Occipital lobe (tissue), 1 donor: ENCODE measurements at regions not wholly inside any gene's neighbourhood (a gene's known extent, or its start where the extent isn't known, plus 50 kb on each side); places are given as distances from the start of the nearest gene placed in this dataset.
"Not testable (repeated sequence)": the region's sequence is repeated elsewhere in the genome, so short reads cannot be mapped to it uniquely, and the experiment has no call there.

ENCODE experiments used
- DNase-seq: peaks from one replicate; lab custom pipeline; 2025; lab: John Stamatoyannopoulos, UW

GRCh38 chr4:28277931-28278330, 1417.3 kb downstream of the STIM2 start:
- DNase-seq: no peak

- no peak for DNase-seq
Observed at GRCh38 chr4:28278676-28279075, 1418.0 kb downstream of the STIM2 start.

DNA sequence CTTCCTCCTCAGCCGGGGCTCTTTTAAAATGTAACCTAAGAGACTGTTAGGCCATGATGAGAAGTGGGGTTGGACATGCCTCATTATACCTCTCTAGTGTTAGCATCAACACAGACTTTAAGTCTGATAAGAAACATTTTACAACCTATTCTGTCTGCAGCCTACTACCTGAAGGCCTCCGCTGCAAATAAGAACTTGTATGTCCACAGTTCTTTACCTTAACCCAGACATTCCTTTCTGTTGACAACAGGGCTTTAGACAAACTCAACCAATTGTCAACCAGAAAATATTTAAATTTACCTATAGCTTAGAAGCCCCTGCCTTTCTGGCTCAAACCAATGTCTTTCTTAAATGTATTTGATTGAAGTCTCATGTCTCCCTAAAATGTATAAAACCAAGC, 1418.6 kb downstream of the STIM2 start:
- DNase-seq: no peak

- not testable (repeated sequence) for DNase-seq
Observed at GRCh38 chr4:28286266-28286665, 1425.6 kb downstream of the STIM2 start.

GRCh38 chr4:28287831-28288233, 1427.2 kb downstream of the STIM2 start:
- no peak for DNase-seq

DNA sequence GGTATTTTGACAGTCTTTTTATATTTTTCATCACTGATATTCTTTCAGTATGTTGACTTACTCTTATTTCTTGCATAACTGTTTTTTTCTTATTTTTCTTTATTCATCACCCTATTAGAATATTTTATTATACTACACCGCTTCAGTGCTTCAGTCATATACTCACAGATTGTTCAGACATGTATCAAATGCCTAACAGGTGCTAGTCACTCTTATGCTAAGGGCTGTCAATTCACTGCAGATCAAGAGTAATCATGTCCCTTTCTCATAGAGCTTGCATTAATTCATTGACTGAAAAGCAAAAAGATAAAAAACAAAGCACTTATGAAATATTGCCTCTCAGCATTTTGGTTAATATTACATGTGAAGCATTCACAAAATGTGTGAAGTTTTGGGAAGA, 1435.6 kb downstream of the STIM2 start:
- DNase-seq: no peak

GRCh38 chr4:28310926-28311325, 1450.3 kb downstream of the STIM2 start:
- no peak for DNase-seq

DNA sequence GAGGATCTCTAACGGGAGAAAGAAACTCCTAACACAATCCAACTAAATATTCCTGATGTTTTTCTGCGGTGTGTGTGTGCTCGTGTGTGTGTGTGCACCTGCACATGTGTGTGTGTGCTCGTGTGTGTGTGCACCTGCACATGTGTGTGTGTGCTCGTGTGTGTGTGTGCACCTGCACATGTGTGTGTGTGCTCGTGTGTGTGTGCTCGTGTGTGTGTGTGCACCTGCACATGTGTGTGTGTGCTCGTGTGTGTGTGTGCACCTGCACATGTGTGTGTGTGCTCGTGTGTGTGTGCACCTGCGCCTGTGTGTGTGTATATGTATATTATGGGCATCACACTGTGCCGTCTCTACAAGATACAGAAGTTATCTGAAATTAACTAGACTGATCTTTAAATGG, 1451.9 kb downstream of the STIM2 start:
- DNase-seq: not testable (repeated sequence)

DNA sequence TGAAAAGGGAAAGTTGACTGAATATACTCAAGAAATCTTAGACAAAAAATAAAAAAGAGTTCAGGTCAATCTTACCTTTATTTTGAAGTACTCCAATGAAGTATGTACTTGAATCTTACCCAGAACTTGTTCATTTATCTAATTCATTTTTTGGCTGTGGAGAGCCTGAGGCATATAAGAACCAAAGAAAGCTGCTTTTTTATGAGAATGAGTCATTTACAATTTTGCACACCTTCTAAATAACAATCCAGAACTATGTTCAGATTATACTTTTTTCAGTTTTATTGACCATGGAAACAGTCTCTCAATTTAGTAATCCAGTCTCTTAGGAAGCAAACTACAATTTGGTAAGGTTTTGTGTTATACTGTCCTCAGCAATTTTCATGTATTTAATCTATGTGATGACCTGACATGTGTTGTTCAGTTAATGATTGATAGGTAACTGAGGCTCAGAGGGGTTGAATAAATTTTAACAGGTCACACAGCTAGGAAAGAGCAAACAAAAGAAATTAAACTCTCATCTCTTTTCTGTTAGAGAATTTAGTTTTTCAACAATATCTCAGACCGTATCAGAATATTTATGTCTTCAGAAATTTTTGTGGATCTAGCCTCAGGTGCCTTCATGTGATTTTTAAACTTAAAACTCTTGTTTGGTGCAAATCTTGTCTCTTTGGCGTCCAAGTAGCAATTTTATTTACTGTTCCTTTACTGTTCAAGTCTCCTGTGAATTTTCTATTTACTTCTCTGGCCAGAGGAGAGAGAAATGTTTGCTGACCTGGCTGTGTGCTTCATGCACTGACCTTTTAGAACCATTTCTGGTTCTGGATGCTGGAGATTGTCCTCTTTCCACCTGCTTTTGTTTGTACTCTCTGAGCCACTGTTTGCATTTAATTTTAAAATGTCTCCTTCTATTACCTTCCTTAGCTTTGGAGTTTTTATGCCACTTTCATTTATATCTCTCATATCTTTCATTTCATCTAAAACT, 1453.4 kb downstream of the STIM2 start:
- no peak for DNase-seq

- DNase-seq: no peak
Observed at GRCh38 chr4:28317221-28317620, 1456.6 kb downstream of the STIM2 start.

GRCh38 chr4:28334249-28334648, 1473.6 kb downstream of the STIM2 start:
- no peak for DNase-seq

- DNase-seq: no peak
Observed at GRCh38 chr4:28341784-28342183, 1481.1 kb downstream of the STIM2 start.

- no peak for DNase-seq
Observed at GRCh38 chr4:28350485-28350884, 1489.8 kb downstream of the STIM2 start.

DNA sequence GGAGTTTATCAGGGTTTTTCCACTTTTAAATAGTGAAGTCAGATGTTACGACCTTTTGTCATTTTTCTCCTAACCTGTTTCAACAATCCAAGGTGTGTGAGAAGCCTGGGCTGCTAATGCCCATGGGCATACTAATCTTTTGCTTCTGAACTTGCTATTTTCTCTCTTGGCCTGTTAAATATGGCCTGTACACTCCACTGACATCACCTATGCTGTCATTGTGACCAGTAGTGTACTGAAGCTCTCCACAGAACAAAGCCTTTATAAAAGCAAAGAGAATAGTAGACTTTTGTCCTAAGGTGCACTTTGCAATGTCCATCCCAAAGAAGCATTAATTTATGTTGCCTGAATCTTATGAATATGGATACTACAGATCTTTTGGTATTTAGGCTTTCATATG, 1490.5 kb downstream of the STIM2 start:
- DNase-seq: no peak

DNA sequence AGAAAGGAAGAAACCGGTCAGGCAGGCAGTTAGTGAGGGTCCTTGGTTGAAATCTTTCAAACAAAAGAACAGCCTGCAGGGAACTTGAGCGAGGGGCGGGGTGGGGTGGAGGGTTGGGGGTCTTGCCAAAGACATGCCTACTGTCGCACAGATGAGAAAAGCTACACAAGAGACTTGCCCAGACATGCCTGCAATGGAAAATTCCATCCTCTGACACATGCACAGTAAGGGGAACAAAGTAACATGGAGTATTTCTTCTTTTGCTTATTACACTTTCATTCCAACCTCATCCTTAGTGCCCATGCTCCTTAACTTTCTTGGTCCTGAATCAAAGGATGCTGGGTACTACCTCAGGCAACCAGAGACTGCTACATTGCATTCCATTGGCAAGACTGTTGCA, 1491.2 kb downstream of the STIM2 start:
- no peak for DNase-seq

DNA sequence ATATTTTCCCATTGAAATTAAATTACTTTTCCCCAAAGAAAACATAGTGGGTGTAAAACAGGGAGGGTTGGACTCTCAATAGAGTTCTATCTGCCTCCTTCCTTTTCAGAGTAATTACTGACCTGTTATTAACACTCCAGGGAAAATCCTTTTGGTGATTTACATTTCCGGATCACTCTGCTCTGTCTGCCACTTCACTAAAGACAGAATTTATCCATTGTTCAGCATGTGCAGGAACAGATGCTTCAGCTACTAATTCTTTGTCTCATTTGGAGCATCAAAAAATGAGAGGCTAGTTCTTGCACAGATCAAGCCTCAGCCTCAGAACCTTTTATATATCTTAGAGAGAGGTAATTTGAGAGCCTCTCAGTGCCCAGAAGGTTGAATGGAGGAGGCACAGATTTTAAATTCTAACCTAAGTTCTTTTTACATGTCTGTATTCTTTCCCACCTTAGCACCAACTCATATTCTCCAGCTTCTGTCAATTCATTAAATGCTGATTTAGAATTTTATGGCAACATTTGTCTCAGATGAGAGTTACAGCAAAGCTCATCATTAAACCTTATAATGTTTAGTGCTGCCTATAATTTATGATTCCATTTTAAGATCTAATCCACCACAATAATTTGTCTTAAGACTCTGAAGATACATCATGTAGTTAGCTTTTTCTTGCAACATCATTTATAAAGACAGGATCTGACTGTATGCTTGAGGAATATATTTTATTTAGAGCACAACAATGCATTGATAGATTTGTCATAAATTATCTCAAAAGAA, 1494.4 kb downstream of the STIM2 start:
- no peak for DNase-seq

GRCh38 chr4:28357990-28358389, 1497.3 kb downstream of the STIM2 start:
- DNase-seq: no peak

GRCh38 chr4:28358606-28359005, 1498.0 kb downstream of the STIM2 start:
- DNase-seq: no peak

- DNase-seq: no peak
Observed at GRCh38 chr4:28360681-28361080, 1500.0 kb downstream of the STIM2 start.

DNA sequence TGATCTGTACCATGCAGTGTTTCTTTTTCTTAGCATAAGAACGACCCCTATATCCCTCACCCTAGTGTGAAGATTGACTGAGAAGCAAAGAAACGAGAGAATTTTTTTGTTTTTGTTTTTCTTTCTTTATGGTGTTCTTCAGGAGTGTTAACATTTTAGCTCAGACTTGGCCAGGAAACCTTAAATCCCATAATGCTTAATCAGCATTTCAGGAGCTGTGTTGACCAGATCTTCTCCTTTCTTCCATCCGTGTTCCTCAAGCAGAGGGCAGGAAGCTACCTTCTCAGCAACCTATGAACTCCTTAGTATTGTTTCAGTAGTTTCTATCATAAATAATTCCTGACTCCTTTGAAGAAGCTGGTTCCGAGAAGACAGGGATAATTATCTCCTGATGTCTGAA, 1501.5 kb downstream of the STIM2 start:
- DNase-seq: no peak

- DNase-seq: no peak
Observed at GRCh38 chr4:28369499-28369898, 1508.9 kb downstream of the STIM2 start.

DNA sequence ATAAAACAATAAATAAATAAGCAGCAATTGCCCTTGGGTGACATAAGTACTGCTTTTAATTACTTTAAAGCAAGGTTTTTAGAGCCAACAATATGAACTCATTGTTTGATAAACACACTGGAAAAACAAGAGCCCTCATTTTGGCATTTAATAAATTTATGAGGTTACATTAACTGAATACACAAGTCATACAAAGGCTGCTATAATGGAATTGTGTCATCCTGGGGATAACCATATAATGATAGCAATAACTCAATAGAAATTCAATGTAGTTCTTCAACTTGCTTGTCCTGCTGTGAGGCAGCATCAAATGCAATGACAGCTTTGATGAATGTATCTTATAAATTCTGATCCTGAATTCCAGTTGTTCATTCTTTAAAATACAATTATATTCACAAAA, 1512.5 kb downstream of the STIM2 start:
- no peak for DNase-seq

DNA sequence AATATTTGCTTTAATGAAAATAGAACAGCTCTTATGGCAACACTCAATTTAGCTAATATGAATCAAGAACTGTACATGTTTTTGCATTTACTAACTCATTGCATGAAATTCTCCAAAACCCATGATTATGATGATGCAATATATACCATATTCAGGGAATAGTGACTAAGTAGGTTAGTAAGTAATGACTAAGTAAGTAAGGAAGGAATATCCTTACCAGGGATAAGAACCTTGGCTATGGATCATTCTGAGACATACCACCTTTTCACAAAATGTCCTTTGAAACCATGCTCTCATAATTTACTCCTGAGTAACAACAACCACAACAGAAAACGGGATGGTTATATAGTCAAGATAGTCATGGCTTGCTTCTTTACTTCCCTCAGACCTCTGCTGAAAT, 1513.0 kb downstream of the STIM2 start:
- no peak for DNase-seq
